ENCODE measurements at regions not wholly inside any gene's neighbourhood (a gene's known extent, or its start where the extent isn't known, plus 50 kb on each side); places are given as distances from the start of the nearest gene placed in this dataset.

- no peak for DNase-seq (ENCODE audit: low read depth)
- TF ChIP-seq CTCF (IDR thresholded peaks at IDR 0.05; ENCODE audit: insufficient read depth, low read depth, low read length, missing control alignments), result no peak
- no peak overlapping the region for H3K4me3 ChIP-seq (ENCODE audit: low read length)
Observed at GRCh38 chr6:114862064-114862463, 519.2 kb upstream of the HS3ST5 start.

GRCh38 chr6:114844359-114844758, 501.5 kb upstream of the HS3ST5 start:
- TF ChIP-seq CTCF (IDR thresholded peaks at IDR 0.05; ENCODE audit: insufficient read depth, low read depth, low read length, missing control alignments), result no peak
- DNase-seq (ENCODE audit: low read depth), result no peak
- H3K4me3 ChIP-seq (ENCODE audit: low read length), result no peak overlapping the region

- no peak overlapping the region for H3K4me3 ChIP-seq (ENCODE audit: low read length)
- no peak for DNase-seq (ENCODE audit: low read depth)
- TF ChIP-seq CTCF (IDR thresholded peaks at IDR 0.05; ENCODE audit: insufficient read depth, low read depth, low read length, missing control alignments), result no peak
Observed at GRCh38 chr6:114839019-114839418, 496.2 kb upstream of the HS3ST5 start.

- no peak overlapping the region for H3K4me3 ChIP-seq (ENCODE audit: low read length)
- no peak for TF ChIP-seq CTCF (IDR thresholded peaks at IDR 0.05; ENCODE audit: insufficient read depth, low read depth, low read length, missing control alignments)
- DNase-seq (ENCODE audit: low read depth), result no peak
Observed at GRCh38 chr6:114833211-114833610, 490.4 kb upstream of the HS3ST5 start.

GRCh38 chr6:114830515-114830914, 487.7 kb upstream of the HS3ST5 start:
- no peak for TF ChIP-seq CTCF (IDR thresholded peaks at IDR 0.05; ENCODE audit: insufficient read depth, low read depth, low read length, missing control alignments)
- H3K4me3 ChIP-seq (ENCODE audit: low read length), result no peak overlapping the region
- no peak for DNase-seq (ENCODE audit: low read depth)

GRCh38 chr6:114827135-114827534, 484.3 kb upstream of the HS3ST5 start:
- TF ChIP-seq CTCF (IDR thresholded peaks at IDR 0.05; ENCODE audit: insufficient read depth, low read depth, low read length, missing control alignments), result no peak
- H3K4me3 ChIP-seq (ENCODE audit: low read length), result no peak overlapping the region
- no peak for DNase-seq (ENCODE audit: low read depth)

GRCh38 chr6:114824409-114824808, 481.6 kb upstream of the HS3ST5 start:
- DNase-seq (ENCODE audit: low read depth), result no peak
- H3K4me3 ChIP-seq (ENCODE audit: low read length), result no peak overlapping the region
- no peak for TF ChIP-seq CTCF (IDR thresholded peaks at IDR 0.05; ENCODE audit: insufficient read depth, low read depth, low read length, missing control alignments)
